HG03025 (cell line): ENCODE measurements at regions not wholly inside any gene's neighbourhood (a gene's known extent, or its start where the extent isn't known, plus 50 kb on each side); places are given as distances from the start of the nearest gene placed in this dataset.
"Not testable (repeated sequence)": the region's sequence is repeated elsewhere in the genome, so short reads cannot be mapped to it uniquely, and the experiment has no call there.

Experiments
- ATAC-seq: cut with Tn5 transposase; IDR thresholded peaks from one replicate; pipeline ENCODE4 v1.9.1; 2021; ENCODE audit warnings: mild to moderate bottlenecking, moderate library complexity; ENCODE audit not compliant: unreplicated experiment, low FRiP score

DNA sequence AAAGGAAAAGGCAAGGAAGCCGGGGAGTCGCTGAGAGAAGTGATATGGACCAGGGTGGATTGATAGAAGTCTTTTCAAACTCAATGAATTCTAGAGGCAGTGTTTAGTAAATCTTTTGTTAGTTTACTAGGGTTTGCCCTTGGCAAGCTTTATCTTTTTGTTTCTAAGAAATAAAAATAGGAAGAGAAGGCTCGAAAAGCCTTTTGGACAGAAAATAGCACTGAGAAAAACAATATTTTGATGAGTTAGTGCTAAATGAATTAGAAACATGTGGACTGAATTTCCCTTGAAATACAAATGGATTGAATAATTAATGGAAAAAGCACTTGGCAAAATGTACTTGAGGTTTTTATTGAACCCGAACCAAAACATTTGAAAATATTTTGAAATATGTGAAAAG lies 121.8 kb upstream of the SPAG17 start:
- ATAC-seq: no peak

DNA sequence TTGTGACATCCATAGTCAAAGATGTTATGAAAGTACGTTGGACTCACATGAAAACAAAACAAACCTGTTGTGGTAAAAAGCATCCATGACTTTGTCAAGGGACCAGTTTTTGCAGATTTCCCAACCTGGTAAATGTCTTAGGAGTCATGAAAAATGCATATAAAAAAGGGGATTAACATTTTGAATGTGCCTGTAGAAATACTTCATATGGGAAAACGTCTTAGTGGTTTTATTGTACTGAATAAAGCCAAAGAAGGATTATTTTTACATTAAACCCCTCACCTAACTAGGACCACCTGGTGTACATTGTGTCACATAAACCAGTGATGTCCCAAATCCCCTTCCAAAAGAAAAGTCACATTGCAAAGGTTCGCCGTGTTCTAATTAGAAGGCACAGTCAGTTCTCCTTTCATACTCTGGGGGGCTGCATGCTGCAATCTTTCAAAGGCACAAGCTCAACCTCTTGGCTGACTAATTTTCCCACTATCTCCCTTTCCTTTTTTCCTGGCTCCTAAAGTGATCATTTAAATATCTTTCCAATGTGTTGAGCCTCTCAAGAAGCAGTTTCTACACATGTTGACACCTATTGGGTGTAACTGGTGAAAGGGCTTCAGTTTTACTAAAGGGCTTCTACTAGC lies 119.8 kb upstream of the SPAG17 start:
- ATAC-seq: no peak

GRCh38 chr1:118303534-118303933 lies 118.5 kb upstream of the SPAG17 start:
- no peak for ATAC-seq

GRCh38 chr1:118303064-118303463 lies 118.0 kb upstream of the SPAG17 start:
- no peak for ATAC-seq

GRCh38 chr1:118302145-118302544 lies 117.1 kb upstream of the SPAG17 start:
- no peak for ATAC-seq

DNA sequence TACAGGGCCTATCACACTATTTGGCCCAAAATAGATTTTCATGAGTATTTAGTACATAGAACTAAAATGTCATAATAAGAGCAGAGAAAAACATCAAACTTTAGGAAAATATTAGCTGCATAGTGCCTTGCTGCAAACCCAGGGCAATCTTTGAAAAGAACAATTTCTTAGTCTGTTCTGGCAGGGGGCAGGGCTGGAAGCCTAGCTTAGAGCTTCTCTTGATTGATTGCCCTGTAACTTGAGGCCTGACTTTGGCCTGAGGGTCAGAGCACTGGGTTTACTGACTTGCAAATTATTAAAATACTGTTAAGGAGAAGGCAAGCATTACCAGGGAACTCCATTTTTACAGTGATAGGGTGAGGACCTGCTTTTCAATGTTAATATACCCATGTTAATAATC lies 115.8 kb upstream of the SPAG17 start:
- ATAC-seq: no peak

DNA sequence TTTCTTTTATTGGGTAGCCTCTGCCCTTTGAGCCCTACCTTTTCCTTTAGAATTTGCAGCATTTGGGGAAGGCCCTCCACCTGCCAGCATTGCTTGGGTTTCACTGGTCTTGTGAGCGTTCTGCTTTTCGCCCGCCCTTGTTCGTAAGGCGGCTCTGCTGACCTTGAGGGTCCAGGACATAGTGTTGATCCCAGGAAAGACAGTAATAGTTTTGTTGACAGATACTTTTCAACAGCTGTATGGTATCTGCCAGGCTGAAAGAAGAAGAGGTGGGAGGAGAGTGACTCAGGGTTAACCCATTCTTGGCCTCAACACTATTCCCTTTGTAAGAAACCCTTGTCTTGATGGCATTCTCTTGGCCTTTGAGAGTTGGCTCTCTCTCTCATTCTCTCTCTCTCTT lies 113.4 kb upstream of the SPAG17 start:
- ATAC-seq: no peak

GRCh38 chr1:118297521-118297920 lies 112.5 kb upstream of the SPAG17 start:
- ATAC-seq: no peak

DNA sequence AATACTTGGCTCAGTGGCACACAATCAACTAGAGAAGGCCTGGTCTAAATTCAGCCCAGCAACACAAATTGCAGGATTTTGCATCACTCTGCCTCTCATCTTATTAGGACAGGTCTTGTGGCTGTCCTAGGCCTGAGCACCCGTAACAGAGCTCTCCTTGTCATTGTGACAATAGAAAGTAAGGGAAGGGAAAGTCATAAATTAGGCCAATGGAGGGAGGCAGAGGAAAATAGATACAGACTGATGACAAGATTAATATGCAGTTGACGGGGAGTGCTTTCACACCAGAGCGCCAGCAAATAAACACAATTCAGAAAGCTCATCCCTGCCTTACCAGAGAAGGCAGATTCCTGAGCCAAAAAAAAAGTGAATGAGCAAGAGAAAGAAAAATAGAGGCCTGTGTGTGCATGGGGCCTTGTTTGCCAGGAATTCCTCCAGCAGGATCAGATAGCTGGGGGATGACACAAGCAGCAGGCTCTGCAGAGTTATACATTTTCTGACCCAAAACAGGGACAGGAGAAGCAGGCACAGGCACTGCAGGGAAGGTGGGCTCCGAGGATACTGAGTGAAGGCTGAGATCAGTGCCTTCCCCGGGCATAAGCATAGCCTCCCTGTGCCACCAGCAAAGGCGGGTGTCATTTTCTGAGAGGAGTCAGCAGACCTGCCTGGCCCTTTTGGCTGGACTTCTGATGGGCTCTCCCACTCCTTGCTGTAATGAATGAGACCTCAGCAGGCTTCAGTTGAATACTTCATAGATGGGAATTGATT lies 110.0 kb upstream of the SPAG17 start:
- no peak for ATAC-seq

DNA sequence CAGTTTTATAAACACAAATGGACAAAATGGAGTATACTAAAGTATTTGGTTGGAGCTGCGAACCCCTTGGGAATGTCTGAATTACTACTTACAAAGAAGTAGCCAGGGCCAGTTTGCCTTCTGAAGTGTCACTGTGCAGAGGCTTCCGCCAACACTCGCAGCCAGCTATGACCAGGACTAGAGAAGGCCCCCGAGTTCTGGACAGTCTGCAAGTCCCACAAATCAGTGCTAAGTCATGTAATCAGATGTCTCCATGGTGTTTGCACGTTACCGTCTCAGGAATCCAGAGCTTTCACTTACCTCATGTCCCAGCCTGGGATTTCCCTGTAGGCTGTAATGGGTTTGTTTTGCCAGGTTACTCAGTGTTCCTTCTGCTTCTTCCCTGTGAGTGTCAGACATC lies 106.6 kb upstream of the SPAG17 start:
- ATAC-seq: no peak

DNA sequence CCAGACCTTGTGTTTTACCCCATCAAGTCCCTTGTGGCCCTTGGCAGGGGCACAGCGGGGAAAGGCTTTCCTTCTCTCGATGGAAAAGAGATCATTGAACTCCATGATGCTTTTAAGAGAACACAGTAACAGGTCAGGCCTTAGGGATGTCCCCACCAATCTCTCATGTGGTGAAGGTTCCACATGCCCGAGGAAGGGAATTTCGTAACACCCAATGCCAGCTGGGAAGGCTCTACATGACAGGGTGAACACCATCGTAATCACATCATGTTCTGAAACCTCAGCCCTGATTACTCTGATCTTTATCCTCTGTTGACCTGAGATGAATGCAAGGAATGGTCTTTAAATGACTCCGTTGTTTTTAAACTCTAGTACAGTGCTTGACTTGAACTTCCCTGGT lies 105.5 kb upstream of the SPAG17 start:
- ATAC-seq: no peak

DNA sequence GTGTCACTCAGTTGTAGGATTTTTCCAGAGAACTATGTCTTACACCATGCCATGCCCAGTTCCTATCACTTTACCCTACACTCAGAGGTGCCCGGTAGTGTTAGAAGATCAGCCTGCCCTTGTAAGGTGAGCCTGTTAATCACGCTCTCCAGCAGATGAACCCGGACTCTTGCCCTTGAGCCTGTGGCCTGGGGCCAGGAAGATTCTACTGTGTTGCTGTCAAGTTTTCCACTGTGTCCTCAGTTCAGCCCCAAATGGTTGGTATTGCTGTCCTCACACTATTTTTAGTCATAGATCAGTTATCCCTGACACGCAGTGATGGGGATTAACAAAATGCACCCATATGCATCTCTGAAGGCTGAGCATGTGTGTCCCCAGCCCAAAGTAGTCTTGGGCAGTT lies 105.0 kb upstream of the SPAG17 start:
- no peak for ATAC-seq

DNA sequence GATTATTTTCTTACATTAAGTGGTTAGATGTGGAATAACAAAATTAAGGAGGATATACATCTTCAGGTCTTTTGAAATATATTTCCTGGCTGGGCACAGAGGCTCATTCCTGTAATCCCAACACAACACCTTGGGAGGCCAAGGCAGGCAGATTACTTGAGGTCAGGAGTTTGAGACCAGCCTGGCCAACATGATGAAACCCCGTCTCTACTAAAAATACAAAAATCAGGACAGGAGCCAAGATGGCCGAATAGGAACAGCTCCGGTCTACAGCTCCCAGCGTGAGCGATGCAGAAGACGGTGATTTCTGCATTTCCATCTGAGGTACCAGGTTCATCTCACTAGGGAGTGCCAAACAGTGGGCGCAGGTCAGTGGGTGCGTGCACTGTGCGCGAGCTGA lies 95.6 kb upstream of the SPAG17 start:
- not testable (repeated sequence) for ATAC-seq

- ATAC-seq: no peak
These were observed 90.6 kb upstream of the SPAG17 start for GRCh38 chr1:118275472-118276115.

DNA sequence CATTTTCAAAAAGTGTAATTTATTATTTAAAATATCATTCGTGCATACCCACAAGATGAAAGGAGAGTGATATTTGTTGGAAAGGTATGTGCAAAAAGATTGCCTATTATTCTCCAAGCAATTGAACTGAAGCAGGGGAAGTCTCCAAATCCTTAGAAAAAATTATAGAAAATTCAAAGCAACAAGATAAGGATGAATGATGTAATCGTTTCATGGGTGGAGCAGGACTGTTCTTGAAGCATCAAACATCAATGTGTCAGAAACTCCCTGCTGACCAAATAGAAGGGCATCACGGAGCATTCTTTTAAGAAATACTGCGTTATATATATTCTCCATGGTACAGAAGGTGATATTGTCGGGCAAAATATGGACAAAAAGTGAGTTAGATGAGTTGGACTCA lies 87.9 kb upstream of the SPAG17 start:
- ATAC-seq: no peak

DNA sequence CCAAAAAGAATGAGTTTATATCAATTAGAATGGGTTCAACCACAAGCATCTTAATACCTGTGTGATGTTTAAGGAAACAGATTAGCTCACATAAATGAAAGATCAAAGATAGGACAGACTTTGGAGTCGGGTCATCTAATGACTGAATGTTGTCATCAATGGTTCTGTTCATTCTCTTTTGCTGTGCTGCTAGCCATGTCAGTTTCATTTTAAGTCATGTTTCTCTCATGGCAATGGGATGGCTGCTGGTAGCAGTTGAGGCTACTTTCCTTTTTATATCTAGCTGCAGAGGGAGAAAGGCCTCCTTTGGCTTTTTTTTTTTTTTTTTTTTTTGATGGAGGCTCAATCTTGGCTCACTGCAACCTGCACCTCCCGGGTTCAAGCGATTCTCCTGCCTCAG lies 86.9 kb upstream of the SPAG17 start:
- no peak for ATAC-seq

- ATAC-seq: no peak
These were observed 84.6 kb upstream of the SPAG17 start for GRCh38 chr1:118269598-118269997.

- ATAC-seq: no peak
These were observed 81.4 kb upstream of the SPAG17 start for GRCh38 chr1:118266436-118266835.

- no peak for ATAC-seq
These were observed 79.3 kb upstream of the SPAG17 start for GRCh38 chr1:118264343-118264742.

GRCh38 chr1:118262865-118263264 lies 77.8 kb upstream of the SPAG17 start:
- no peak for ATAC-seq

DNA sequence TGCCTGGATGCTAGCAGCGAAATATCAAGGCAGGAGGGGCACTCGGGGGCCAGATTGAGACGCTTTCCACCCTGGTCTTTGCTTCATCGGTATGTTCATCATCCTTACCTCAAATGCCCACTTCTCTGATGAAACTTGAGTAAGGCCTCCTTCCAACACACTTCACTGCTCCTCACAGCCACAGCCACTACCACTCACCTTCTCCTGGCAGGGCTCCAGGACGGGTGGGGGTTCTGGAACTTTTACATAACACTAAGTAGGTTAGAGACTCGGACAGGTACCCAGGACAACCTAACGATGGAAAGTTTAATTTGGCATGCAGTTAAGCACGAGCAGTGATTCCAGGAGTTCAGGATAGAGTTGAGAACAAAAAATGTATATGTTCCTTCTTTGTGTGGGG lies 73.9 kb upstream of the SPAG17 start:
- ATAC-seq: no peak

- ATAC-seq: no peak
These were observed 72.9 kb upstream of the SPAG17 start for GRCh38 chr1:118257946-118258345.
